ENCODE measurements at regions not wholly inside any gene's neighbourhood (a gene's known extent, or its start where the extent isn't known, plus 50 kb on each side); places are given as distances from the start of the nearest gene placed in this dataset.

DNA sequence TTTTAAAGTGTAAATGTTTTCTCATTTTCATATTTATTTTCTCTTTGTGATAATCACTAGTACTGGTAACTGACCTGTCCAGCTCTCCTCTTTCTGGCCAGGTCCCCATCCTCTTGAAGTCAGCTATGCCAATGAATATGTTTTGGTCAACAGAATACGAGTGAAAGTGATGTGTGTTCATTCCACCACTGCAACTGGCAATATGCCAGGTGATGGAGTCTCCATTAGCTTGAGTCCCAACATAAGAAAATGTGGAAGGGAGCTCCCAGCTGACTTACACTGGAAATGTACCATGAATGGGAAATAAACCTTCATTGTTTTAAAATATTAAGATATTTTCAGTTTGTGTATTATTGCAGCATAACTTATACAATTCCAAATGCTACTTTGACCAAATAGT lies 75.8 kb downstream of the CCDC34 start:
- DNase-seq: no peak

DNA sequence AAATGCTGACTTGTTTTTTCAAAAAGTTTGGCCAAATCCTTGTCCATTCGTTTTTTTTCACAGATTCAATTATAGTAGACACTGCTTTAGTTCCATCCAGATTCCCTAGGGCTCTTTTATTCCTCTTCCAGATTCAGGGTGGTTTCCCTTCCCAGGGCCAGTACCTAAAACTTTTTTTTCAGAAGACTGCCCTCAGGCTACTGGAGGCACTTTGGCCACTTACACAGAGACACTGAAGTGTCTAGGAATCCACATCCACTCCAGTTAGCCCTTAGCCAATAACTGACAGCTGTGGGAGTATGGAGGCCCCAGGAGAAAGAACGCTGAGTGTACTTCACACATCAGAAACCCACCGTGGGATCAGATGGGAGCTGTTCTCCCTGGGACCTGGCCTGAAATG lies 77.3 kb downstream of the CCDC34 start:
- DNase-seq: no peak

DNA sequence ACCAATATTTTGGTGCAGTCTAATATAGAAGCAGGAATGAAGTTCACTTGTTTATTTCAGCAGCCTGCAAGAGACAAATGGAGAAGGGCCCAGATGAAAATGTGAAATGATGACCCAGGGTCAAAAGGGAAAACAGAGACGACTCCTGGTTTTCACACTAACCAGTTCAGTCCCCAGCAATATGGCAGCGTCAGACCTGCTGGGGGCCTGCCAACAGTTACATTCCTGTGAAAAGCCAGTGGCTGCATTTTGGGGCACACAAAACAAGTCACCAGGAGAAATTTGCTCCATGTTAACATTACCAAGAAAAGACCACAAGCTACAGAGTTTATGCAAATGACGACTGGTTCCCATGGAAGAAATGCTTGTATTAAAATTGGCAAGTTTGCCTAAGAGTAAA lies 80.2 kb downstream of the CCDC34 start:
- DNase-seq: no peak

DNA sequence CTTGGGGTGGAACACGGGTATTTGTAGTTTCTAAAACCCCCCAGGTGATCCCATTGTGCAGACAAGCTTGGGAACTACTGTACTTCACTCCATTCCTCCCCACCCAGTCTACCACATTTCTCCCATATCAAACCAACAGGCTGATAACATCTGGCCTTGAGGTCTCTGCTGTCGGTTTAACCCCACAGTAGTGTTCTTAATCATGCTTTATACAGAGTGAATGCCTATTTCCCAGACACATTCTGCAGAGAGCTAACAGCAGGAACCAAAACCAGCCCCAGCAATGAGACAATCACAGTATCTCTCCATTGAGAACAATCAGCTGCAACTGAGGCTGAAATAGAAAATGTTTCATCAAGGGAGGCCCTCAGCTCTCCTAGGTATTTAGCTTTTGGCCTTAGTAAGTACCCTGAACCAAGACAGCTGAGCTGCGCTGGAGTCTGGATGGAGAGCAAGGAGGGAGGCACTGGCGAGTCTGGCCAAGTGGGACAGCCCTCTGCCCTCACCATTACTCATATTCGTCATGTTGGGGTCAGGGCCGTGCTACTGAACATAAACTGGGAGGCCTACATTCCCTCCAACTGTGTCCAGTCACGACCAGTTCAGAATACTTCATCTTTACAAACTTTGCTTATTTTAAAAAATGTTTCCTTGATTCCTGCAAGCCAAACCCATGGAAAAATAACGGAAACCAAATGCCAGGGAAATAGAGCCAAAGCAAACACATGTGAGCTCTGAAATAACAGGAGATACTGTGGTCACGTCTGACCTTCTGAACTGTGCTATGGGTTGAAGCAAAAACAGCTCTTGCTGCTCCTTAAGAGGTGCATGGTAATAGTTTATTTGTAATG lies 81.0 kb downstream of the CCDC34 start:
- DNase-seq: no peak

DNA sequence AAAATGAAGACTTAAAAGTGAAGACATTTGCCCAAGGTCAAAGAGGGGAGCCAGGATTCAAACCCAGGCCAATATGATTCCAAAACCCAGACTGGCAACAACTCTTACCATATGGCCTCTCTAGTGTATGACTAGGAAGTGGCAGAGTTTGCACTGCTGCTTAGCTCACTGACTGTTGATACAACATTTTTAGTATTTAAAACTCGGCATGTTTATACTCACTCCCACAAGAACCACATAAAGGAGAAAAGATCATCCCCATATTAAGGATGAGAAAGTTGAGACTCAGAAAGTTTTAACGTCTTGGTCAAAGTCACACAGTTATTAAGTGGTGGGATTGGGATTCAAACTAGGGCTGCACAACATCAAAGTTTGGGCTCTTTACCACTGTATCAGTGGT lies 81.7 kb downstream of the CCDC34 start:
- no peak for DNase-seq

DNA sequence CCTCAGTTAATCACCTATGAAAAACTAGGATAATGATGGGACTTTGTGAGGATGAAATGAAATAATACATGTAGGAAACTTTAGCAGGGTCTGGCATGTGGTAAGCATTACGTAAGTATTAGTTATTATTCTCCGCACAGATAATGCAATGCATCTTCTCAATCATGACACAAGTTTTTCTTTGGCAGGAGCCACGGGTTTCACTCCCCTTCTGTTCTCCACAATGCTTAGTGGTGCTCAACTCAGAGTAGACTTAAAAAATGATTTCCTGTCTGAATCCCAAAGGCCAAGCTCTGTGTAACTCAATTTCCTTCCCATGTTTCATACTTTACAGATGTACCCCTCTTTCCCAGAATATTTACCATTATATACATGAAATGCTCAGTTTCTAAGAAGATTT lies 82.9 kb downstream of the CCDC34 start:
- no peak for DNase-seq

DNA sequence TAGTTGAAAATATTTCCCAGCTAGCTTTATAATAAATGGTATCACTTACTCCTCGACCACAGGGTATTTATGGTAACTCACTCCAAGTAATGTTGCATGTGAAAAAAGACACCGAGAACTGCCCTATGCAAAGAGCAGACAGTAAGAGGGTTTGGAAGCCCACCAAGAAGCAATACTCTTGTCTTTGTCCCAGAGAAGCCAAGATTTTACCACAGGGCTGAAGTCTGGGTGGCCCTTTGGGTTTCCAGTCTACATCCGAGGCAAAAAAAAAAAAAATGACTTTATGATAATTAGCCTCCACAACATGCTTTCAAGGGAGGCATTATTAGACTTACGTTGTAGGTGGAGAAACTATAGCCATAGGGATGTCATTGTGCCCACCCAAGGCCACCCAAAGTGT lies 83.6 kb downstream of the CCDC34 start:
- no peak for DNase-seq

DNA sequence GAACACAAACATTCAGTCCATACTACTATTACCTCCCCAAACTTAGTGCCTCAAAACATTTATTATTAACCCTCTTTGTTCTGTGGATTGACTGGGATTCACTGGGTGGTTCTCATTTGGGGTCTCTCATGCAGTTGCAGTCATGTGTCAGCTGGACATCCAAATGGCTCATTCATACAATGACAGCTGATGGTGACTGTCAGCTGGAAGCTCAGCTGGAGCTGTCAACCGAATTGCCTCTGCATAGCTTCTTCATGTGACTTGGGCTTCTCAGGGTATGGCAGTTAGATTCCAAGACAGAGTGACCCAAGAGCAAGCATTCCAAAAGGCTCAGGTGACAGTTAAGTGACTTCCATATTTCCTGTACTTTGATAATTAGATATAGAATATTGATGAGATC lies 85.2 kb downstream of the CCDC34 start:
- DNase-seq: no peak

DNA sequence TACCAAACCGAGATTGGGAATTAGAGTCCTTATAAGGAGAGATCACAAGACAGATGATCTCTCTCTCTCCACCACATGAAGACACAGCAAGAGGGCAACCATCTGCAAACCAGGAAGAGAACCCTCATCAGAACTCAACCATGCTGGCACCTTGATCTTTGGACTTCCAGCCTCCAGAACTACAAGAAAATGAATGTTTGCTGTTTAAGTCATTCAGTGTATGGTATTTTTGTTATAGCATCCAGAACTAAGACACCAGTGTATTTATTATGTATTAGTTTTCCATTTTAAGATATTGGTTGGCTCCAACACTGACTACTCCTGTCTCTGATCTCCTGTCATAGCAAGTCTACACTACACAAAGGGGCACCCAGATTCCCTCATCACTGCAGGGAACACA lies 86.9 kb downstream of the CCDC34 start:
- DNase-seq: no peak

DNA sequence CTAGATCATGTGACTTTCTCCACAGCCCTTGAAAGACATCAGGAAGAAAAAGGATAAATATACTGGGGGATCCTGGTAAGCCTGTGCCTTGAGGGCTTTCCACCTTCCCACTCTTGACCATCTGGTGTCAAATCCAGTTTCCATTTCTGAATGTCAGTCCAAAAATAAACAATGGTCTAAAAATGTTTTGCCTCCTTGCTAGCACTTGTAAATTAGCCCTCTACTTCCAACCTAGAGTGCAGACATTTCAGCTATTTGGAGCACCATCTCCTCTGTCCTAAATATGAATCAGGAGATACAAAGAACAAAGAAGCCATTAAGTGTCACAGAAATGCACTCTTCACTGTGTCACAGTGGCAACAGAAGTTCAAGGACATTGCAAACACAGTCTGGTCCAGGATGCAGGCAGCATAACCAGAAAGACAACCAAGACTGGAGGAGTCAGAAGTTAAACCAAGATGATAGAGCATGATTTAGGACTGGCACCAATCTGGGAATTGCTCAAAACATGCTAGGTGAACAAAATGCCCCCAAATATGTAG lies 88.1 kb downstream of the CCDC34 start:
- no peak for DNase-seq

DNA sequence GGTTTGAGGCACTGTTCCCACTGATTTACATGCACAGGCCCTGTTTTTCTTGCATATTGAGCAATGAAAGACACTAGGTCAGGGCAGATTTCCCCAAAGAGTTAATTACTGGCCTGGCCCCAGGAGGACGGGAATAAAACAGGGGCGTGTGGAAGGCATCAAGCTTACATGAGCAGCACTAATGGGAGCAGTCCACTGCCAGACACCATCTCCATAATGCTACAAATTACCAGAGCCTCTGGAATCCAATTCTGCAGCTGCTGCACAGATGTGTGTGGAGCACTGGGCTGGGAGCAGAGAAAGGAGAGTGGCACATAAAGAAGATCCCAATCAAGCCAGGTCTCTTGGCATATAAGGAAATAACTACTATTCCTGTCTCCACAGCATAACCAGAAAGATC lies 96.9 kb downstream of the CCDC34 start:
- DNase-seq: no peak

DNA sequence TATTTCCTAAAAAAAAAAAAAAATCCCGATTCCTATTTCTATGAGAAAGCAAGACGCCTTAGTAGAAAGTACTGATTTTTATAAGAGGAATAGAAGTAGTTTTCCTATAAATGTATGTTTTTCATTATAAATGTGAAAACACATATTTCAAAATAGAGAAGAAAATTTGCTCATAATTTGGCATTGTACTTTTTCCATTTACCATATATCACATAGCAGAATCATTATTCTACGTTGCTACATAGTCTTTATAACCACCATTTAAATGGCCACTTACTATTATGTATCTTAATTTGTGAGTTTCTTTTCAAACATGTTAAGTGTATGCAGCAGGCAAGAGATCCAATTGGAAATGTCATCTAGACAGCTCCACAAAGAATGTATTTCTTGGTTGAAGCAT lies 99.0 kb downstream of the CCDC34 start:
- no peak for DNase-seq

DNA sequence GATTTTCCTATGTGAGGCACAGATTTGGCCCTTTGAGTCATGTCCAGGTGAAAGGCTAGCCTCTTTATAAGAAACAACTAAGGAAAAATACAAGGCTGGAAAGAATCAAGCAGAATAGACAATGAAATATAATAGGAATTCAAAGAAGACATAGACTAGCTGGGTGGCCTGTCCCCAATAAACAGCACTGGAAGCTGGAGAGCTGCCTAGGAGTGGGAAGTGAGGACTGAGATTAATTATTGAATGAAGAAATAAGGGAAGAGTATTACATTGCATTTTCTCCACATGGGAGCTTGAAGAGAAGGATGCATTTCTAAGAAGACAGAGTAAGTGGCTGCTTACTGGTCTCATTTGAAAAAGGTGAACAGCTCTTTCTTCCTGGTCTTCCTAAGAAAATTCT lies 100.0 kb downstream of the CCDC34 start:
- DNase-seq: no peak

DNA sequence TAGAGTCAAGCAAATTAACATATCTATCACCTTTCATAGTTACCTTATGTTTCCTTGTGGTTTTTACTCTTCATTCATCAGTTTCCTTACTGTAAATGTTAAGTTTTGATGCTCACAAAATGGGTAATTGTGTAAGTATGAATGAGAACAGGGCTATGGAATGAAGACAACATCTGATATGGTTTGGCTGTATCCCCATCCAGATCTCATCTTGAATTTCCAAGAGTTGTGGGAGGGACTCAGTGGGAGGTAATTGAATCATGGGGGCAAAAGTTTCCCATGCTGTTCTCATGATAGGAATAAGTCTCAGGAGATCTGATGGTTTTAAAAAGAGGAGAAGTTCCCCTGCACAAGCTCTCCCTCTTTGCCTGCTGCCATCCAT lies 107.6 kb downstream of the CCDC34 start:
- no peak for DNase-seq

DNA sequence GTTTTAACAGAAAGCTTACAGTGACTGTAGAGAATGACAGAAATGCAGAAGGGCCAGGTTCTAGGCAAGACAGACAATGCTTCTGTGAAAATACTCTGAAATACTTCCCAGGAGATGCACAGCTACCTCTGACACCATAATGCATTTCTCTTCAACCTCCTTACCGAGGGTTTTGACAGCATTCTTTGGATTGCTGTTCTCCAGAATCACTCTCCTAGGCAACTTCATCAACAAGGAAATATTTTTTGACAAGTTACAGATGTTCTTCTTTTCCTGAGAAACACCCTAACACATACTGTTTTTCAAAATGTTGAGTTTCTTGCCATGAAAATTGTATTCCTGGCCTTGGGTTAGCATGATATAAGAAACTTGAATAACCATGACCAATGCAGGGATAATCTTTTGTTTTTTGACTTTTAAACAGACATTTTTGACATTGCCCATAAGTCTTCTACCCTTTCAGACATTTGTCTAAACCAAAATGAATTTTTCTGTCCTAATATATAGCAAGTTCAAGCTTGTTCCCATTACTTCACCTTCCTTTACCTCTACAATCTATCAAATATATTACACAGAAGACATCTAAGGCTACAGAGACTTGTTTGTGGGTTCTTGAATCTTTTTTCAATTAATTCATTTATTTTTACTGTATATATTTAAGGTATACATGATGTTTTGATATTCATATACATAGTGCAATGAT lies 108.1 kb downstream of the CCDC34 start:
- DNase-seq: no peak

DNA sequence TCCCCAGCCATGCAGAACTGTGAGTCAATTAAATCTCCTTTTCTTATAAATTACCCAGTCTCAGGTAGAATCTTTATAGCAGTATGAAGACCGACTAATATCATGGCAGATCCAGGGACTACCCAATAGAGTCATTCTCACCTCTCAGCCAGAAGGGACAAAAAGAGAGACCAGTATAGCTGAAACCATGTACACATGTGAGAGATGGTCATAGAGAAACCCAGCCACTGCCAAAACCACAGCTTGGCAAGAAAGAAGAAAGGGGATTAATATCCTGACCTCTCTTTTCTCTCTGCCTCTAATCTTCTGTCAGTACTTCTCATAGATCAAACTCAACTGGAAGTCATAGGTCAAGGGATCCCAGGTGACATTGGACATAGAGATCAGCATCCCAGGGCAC lies 109.8 kb downstream of the CCDC34 start:
- DNase-seq: no peak

DNA sequence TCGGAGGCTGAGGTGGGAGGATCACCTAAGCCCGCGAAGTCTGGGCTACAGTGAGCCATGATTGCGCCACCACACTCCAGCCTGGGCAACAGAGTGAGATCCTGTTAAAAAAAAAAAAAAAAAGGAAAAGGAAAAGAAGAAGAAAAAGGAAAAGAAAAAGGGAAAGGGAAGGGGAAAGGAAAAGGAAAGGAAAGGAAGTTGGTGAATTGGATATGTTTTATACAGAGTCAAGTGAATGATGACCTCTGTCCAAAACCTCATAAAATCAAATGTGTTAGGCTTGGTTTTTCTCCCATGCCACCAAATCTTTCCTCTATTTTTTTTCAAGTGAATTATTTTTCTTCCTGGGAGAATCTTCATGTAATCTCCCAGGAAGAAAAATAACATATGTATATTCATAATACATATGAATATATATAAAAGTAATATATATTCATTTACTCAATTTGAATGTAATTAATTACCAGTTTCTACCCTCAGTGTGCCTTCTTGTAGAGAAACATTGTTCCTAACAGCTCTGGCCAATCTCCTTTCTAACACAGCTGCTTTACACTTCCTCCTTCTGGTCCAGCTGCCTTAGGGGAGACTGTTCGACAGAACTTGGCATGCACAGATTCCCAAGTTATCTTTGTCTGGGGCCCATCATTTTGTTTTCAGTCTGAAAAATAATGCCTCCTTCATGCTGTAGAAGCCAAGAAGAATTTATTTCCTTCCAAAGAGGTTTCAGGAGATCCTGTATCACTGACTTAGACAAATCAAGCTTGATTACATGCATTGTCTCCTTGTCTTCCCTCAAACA lies 111.9 kb downstream of the CCDC34 start:
- no peak for DNase-seq

DNA sequence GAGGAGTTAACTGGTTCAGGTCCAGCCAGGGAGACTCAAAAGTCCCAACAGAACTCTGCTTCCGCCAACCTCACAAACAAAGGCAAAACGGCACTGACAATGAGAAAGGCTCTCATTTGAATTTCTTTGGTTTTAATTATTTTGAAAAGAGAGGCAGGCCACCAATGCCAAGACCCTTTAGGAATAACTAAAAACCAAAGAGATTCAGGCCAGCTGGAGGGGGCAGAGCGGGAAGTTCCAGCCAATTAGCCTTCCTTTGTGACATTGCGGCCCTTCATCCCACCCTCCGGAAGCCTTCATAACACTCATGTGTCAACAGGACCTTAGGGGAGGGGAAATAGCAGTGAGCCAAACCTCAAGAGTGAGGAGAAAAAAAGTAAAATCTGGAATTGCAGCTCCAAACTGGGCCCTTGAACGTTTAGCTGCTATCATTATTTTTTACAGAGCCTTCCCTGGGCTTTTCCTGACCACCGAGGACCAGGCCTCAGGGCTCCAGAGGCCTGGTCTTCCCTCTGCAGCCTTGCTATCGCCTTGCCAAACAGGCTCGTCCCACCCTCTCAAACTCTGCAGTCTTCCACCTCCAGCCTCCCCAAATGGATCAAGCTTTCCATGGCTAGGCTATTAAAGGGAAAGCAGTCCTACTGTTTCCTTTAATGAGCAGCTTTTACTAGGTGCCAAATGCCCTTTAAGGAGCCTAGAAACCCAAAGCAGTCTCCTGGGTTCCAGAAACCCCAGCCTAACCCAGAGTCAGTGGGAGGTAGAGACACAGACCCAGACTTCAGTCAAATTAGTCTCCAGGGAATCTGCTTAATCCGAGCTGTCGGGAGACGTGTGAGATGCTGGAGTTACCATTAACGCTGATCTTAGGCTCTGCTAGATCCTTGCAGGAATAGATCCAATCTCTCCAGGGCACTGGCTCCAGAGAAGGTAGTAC lies 114.2 kb downstream of the CCDC34 start:
- DNase-seq: no peak

DNA sequence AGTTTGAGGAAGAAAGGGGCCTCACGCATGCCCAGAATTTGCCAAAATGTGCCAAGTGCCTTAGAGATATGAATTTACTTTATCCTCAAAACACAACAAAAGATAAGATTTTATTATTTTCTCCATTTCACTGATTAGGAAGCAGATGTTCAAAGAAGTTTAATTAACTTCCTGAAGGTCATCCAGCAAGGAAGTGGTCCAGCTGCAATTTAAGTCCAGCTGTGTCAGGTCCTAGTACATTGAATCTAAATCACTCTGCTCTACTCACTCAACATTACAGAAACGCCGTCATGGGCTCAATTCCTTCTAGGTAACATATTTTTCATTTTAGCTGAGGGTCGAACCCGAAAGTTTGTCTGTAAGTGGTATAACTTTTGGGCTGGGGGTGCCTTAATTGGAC lies 115.4 kb downstream of the CCDC34 start:
- DNase-seq: no peak

DNA sequence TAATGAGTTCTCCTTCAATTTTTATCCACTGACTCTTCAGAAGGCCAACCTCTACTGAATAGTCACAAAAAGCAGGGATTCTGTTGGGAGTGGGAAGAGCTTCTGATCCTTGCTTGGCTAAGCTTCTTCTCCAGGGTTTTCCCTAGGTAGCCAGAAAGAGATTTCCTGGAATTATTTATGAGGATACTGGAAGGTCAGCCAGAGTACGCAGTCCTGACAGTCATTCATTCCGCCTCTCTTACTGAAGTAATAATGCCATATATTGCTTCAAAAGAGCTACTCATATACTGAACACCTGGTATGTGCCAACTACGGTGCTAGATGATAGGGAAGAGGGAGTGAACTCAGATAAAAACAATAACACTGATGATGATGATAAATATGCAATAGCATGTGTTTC lies 116.1 kb downstream of the CCDC34 start:
- DNase-seq: no peak

DNA sequence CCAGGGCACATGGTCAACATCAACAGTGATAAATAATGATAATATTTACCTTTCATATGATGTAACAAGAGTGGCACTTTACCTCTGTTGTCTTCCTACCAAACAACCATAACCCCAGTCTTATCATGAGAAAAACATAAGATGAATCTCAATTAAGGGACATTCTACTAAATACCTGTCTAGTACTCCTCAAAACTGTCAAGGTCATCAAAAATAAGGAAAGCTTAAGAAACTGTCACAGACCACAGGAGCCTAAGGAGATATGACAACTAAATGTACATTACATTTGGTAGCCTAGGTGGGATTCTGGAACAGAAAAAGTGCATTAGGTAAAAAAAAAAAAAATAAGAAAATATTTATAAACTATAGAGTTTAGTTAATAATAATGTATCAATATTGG lies 118.1 kb downstream of the CCDC34 start:
- no peak for DNase-seq

DNA sequence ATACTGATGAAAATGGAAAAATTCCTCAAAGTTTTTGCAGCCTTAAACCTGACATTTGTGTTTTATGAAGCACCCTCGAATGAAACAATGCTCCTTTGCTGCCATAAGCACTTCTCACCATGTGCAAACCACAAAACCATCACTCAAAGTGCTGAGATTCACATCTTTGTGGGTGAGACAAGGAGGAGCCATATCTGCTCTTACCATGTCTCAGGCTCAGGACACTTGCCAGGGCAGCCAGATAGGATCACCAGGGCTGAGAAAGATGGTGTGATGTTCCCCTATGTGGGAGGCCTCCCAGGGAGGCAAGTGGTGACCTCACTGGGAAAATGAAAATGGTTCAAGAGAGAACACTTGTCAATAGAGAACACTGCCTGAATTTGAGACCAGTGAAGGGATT lies 120.4 kb downstream of the CCDC34 start:
- no peak for DNase-seq
